Endothelial cell of umbilical vein (primary cell): ENCODE measurements at regions not wholly inside any gene's neighbourhood (a gene's known extent, or its start where the extent isn't known, plus 50 kb on each side); places are given as distances from the start of the nearest gene placed in this dataset.

Experiments used
- BruUV-seq: library from RNA; stranded (reverse); fragments of 400-500 nt; replicated peaks from 2 replicates; lab custom pipeline; 2021; lab: Mats Ljungman, UMichigan
- CTCF ChIA-PET: fragments of 300-600, 350-600 bp; sonication (Branson Sonifier 250); formaldehyde crosslinking; loops from one replicate; lab custom pipeline; 2021; ENCODE audit warnings: antibody characterized with exemption, inconsistent platforms; lab: Charles Lee
- POLR2A ChIA-PET: fragments of 300-600, 350-600 bp; sonication (Branson Sonifier 250); formaldehyde crosslinking; loops from one replicate; lab custom pipeline; 2021; ENCODE audit warnings: antibody characterized with exemption, inconsistent platforms; lab: Charles Lee
- DNase-seq: peaks from one replicate; pipeline ENCODE4 v3.0.0-alpha.2; 2011; ENCODE audit warnings: low read depth, low spot score
- FAIRE-seq: peaks from 2 replicates; lab custom pipeline; 2011; peaks lifted over from hg19 to GRCh38; lab: Jason Lieb, UNC
- H2AFZ ChIP-seq: 2 replicates; pipeline ENCODE4 v1.6.0; 2012; ENCODE audit warnings: low read depth, low read length, control low read depth, inconsistent platforms
- H3K27ac ChIP-seq: 2 replicates; pipeline ENCODE4 v1.5.1; 2011; ENCODE audit warnings: low read depth, mild to moderate bottlenecking, control low read depth, low read length, moderate library complexity; ENCODE audit not compliant: insufficient read depth
- H3K27me3 ChIP-seq, 2 experiments: 2 replicates each; pipeline versions ENCODE4 v1.6.0 to v1.6.1; 2011; ENCODE audit warnings: low read length in 2 of 2, mixed read lengths in 1 of 2; ENCODE audit not compliant: control insufficient read depth in 2 of 2, insufficient read depth in 2 of 2
- H3K36me3 ChIP-seq, 2 experiments: 2 replicates in 1 of 2; 3 replicates in 1 of 2; pipeline ENCODE4 v1.5.1; 2011; ENCODE audit warnings: low read length in 2 of 2, mild to moderate bottlenecking in 1 of 2, moderate library complexity in 1 of 2; ENCODE audit not compliant: control insufficient read depth in 2 of 2, insufficient read depth in 2 of 2; ENCODE audit errors: extremely low read depth in 1 of 2
- H3K4me1 ChIP-seq: 3 replicates; pipeline ENCODE4 v1.5.1; 2011; ENCODE audit warnings: mild to moderate bottlenecking, low read length; ENCODE audit not compliant: control insufficient read depth, insufficient read depth; ENCODE audit errors: extremely low read depth
- H3K4me2 ChIP-seq: 2 replicates; pipeline ENCODE4 v1.6.1; 2011; ENCODE audit warnings: low read length, control low read depth, mixed read lengths; ENCODE audit not compliant: insufficient read depth
- H3K4me3 ChIP-seq, 3 experiments: fragments of 200-600 bp in 1 of 3; sonication (generic), shearing (Covaris generic) in 1 of 3; replicated peaks in 1 of 3; 2 replicates each; pipeline ENCODE4 v1.5.1; 2011 to 2016; ENCODE audit warnings: control low read depth in 3 of 3, low read length in 3 of 3, mild to moderate bottlenecking in 2 of 3, inconsistent platforms in 1 of 3, low read depth in 1 of 3, moderate library complexity in 1 of 3; ENCODE audit not compliant: insufficient read depth in 1 of 3
- H3K79me2 ChIP-seq: 2 replicates; pipeline ENCODE4 v1.6.0; 2012; ENCODE audit warnings: low read length, inconsistent platforms; ENCODE audit not compliant: control insufficient read depth, insufficient read depth
- H3K9ac ChIP-seq: replicated peaks from 2 replicates; pipeline ENCODE3; 2011; ENCODE audit warnings: low read length, control low read depth; ENCODE audit not compliant: insufficient read depth; ENCODE audit errors: extremely low read depth
- H3K9me1 ChIP-seq: replicated peaks from 3 replicates; pipeline ENCODE4 v1.6.0; 2011; ENCODE audit warnings: mild to moderate bottlenecking, low read length; ENCODE audit not compliant: control insufficient read depth, insufficient read depth; ENCODE audit errors: extremely low read depth
- H3K9me3 ChIP-seq: replicated peaks from 2 replicates; pipeline ENCODE4 v1.5.1; 2012; ENCODE audit warnings: low read length, inconsistent platforms; ENCODE audit not compliant: control insufficient read depth, insufficient read depth
- H4K20me1 ChIP-seq: replicated peaks from 2 replicates; pipeline ENCODE3; 2011; ENCODE audit warnings: mild to moderate bottlenecking, low read length; ENCODE audit not compliant: control insufficient read depth, insufficient read depth; ENCODE audit errors: extremely low read depth
- JUN ChIP-seq: IDR thresholded peaks from 2 replicates; pipeline ENCODE4 v1.6.1; 2011; ENCODE audit warnings: borderline replicate concordance, low read depth; ENCODE audit not compliant: insufficient read length, insufficient read depth
- MYC ChIP-seq: IDR thresholded peaks from one replicate; pipeline ENCODE4 v1.6.1; 2011; ENCODE audit warnings: mild to moderate bottlenecking, low read depth, low read length
- POLR2A ChIP-seq: IDR thresholded peaks from 2 replicates; pipeline ENCODE4 v1.6.1; 2012; ENCODE audit warnings: low read depth, mild to moderate bottlenecking, control low read depth, low read length
- POLR2AphosphoS5 ChIP-seq: IDR thresholded peaks from 2 replicates; pipeline ENCODE4 v1.6.1; 2012; ENCODE audit warnings: low read depth, mild to moderate bottlenecking, control low read depth, low read length, moderate library complexity; ENCODE audit not compliant: insufficient read depth
- dilution Hi-C: fragments of 300-500 bp; cut with MboI; formaldehyde crosslinking; loops from one replicate; pipeline ENCODE4 v1.15.0; 2019; ENCODE audit warnings: low sequenced_read_pairs; ENCODE audit not compliant: extremely low pct_ligation_motif_present
- intact Hi-C: fragments of 100-400 bp; cut with micrococcal nuclease; formaldehyde crosslinking; loops from one replicate; pipeline ENCODE4 v1.10.0; 2022

DNA sequence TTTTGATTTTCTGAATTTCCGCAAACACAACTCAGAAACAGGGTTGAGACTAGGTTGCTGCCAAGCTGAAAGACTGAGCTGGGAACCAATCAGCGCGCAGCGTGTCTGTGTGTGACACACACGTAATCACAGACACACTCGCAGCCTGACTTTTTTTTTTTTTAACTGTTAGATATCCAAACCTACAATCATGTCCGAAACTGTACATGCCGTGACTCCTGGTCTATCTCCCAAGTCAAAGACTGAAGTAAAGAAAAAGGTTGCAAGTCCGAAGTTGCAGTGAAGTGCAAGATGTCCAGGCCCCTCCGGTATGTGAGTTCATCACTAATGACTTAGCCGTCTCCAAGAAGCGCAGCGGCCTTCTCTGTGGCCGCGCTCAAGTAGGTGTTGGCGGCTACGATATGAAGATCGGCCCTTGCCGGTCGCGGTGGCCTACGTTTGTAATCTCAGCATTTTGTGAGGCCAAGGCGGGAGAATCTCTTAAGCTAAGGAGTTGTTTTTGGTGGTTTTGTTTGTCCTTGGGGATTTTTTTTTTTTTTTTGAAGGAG, 108.2 kb downstream of the HFE start:
- DNase-seq (peak; percentile 96), FAIRE-seq (peak; percentile 85)
- Histone ChIP-seq H3K36me3 (no peaks in the 10 kb centered on the region), H4K20me1 (no peaks in the 10 kb centered on the region), H3K4me2 (peak overlapping the region; percentile 70), H3K4me1 (peaks cover 18% of the 10 kb centered on the region), H3K27ac (peak overlapping the region; percentile 94), H3K27me3 (no peaks in the 10 kb centered on the region), H3K9me3 (no peaks in the 10 kb centered on the region), H3K9ac (peak overlapping the region; percentile 99), H3K9me1 (no peaks in the 10 kb centered on the region), H3K4me3 (peak overlapping the region; percentile 45 to 98 (median 52)), H2AFZ (peak overlapping the region; percentile 51), H3K79me2 (no peaks in the 10 kb centered on the region)
- no TSS peak for BruUV-seq
- POLR2A ChIA-PET, result interaction anchor here (0.5 to 6.1 kb wide), 8 partner anchors 12 to 1698 kb away, joined by 3 to 122 read pairs (median 6); a partner anchor contains a TSS
- intact Hi-C loops, result loop anchor here (5.0 kb wide), 1 partner anchor 1617 kb away; a partner anchor contains a TSS
- TF ChIP-seq MYC, result no peak
- TF ChIP-seq POLR2A, result no peak
- no peak for TF ChIP-seq JUN
- dilution Hi-C loops, result no loop called here
- CTCF ChIA-PET, result interaction anchor here (1.1 to 4.5 kb wide), 5 partner anchors 12 to 71 kb away, joined by 3 to 24 read pairs (median 13); a partner anchor contains a TSS

DNA sequence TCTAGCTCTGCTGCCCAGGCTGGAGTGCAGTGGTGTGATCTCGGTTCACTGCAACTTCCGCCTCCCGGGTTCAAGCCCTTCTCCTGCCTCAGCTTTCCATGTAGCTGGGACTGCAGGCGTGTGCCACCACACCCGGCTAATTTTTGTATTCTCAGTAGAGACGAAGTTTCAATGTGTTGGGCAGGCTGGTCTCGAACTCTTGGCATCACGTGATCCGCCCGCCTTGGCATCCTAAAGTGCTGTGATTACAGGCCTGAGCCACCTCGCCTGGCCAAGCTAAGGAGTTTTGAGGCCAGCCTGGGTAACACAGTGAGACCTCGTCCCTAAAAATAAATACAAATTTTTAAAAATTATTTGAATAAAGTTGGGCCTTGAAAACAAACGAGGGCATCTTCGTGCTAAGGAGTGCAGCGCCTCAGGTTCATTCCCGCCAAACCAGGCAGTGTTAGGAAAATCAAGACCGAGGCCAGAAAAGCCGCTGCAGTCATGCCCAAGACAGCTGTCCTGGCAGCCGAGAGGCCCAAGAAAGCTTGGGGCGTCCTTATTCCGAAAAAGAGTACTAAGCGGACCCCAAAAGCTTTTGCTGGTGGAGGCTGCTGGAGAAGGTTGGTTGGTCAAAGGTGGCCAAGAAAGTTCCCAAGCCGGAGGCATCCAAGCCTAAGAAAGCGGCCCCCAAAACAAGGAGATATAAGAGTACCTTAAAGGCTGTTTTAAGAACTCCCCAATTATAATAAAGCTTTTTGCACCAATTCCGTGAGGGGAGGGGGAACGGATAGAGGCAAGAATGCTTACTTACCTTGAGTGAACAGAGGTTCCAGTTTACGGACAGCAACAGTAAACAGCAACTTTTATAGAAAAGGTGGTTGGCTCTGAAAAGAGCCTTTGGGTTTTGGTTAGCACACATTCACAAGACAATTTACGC, 109.0 kb downstream of the HFE start:
- peak overlapping the region; percentile 70 for H3K4me2 ChIP-seq
- dilution Hi-C loops (no loop called here), intact Hi-C loops (loop anchor here (5.0 kb wide), 1 partner anchor 1616 kb away; a partner anchor contains a TSS)
- no peaks in the 10 kb centered on the region for H3K79me2 ChIP-seq
- H3K9me1 ChIP-seq, result no peaks in the 10 kb centered on the region
- ChIA-PET CTCF (interaction anchor here (1.8 to 4.5 kb wide), 6 partner anchors 8 to 38 kb away, joined by 8 to 25 read pairs (median 18); a partner anchor contains a TSS), POLR2A (interaction anchor here (0.6 to 6.1 kb wide), 13 partner anchors 8 to 1697 kb away, joined by 3 to 122 read pairs (median 5); a partner anchor contains a TSS)
- FAIRE-seq (no peak), DNase-seq (peak; percentile 28)
- no peaks in the 10 kb centered on the region for H3K9me3 ChIP-seq
- H3K4me1 ChIP-seq, result peaks cover 19% of the 10 kb centered on the region
- no peaks in the 10 kb centered on the region for H4K20me1 ChIP-seq
- BruUV-seq, result no TSS peak
- H3K4me3 ChIP-seq, result peak overlapping the region; percentile 45 to 98 (median 52)
- no peaks in the 10 kb centered on the region for H3K36me3 ChIP-seq
- H3K27me3 ChIP-seq, result no peaks in the 10 kb centered on the region
- H2AFZ ChIP-seq, result peak overlapping the region; percentile 51
- peak overlapping the region; percentile 94 for H3K27ac ChIP-seq
- H3K9ac ChIP-seq, result peak overlapping the region; percentile 99
- no peak for TF ChIP-seq JUN
- peak; percentile 15 for TF ChIP-seq POLR2AphosphoS5
